ENCODE measurements at regions not wholly inside any gene's neighbourhood (a gene's known extent, or its start where the extent isn't known, plus 50 kb on each side); places are given as distances from the start of the nearest gene placed in this dataset.
A peak's percentile ranks its signal among the peaks of the same experiment; 100 is the strongest.

DNA sequence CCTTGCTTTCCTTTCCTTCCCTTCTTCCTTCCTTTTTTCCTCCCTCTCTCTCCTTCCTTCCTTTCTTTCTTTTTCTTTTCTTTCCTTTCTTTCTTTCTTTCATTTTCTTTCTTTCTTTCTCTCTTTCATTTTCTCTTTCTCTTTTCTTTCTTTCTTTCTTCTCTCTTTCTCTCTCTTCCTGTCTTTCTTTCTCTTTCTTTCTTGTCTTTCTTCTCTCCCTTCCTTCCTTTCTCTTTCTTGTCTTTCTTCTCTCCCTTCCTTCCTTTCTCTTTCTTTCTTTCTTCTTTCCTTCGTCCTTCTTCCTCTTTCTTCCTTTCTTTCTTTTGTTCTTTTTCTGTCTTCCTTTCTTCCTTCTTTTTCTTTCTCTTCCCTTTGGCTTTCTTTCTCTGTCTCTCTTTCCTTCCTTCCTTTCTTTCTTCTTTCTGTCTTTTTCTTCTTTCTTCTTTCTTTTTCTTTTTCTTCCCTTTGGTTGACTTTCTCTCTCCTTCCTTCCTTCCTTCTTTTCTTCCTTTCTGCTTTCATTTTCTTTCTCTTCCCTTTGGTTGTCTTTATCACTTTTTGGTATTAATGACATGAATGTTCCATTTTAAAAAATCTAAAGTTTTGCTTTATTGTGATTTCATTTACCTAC, 496.4 kb upstream of the CBLB start:
- no peak for DNase-seq

DNA sequence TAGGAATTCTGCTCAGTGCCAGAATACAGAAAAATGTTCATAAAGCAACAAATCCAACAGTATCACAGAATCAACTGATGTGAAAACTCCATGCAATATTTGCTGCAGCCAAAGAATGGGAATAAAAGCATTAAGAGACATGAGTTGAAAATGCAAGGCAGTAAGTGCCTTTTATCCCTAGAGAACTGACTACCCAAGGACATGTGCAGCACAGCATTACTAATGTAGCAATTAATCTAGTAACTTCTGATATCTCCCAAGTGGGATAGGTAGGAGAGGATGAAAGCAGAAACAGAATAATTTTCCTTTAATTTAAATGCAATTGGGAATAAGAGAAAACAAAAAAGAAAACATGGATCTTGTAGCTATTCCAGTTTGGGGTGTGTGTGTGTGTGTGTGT, 497.5 kb upstream of the CBLB start:
- no peak for DNase-seq

DNA sequence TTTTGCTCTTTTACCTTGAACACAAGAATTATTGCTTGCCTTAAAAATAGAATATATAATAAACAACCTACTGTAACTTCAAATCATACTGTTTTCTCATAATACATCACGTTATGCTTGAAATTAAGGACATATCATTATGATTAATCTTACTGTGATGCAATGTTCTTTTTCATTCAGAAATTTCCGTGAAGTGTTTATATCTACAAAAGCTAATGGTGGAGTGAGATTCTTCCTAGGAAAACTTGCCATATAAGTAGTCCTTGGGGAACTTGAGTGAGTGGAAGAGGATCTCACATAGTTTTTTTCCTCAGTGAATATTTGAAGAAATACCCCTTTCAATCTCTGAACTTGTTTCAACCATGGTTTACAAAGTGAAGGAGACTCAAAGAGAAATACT, 498.7 kb upstream of the CBLB start:
- no peak for DNase-seq

DNA sequence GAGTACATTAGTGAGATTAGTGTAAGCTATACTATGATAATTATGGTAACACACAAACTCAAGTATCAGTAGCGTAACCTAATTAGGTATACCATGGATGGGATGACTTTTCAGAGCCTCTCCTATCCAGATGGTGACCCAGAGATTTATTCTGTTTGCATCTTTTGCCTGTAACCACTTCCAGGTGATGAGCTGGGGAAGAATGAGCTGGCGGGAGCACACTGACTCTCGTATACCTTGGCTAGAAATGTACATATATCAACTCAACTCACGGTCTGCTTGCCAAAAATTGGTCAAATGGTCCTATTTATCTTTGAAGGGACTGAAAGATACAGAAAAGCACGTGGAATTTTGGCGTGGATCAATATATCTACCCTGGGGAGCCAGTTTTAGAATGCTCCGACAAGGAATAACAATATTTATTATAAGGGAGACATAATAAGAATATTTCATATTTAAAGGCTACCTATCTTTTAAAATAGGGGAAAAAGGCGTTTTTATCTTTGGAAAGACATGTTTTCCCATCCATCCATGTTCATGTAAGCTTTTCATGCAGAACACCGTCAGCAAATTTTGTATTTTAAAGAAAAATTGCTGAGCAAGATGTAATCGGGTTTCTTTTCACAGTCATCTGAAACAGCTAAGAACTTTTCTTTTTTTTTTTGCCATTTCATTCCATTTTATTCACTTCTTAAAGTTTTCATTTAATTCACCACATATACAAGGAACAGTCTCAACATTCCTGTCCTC, 502.6 kb upstream of the CBLB start:
- peak; percentile 23 for DNase-seq

DNA sequence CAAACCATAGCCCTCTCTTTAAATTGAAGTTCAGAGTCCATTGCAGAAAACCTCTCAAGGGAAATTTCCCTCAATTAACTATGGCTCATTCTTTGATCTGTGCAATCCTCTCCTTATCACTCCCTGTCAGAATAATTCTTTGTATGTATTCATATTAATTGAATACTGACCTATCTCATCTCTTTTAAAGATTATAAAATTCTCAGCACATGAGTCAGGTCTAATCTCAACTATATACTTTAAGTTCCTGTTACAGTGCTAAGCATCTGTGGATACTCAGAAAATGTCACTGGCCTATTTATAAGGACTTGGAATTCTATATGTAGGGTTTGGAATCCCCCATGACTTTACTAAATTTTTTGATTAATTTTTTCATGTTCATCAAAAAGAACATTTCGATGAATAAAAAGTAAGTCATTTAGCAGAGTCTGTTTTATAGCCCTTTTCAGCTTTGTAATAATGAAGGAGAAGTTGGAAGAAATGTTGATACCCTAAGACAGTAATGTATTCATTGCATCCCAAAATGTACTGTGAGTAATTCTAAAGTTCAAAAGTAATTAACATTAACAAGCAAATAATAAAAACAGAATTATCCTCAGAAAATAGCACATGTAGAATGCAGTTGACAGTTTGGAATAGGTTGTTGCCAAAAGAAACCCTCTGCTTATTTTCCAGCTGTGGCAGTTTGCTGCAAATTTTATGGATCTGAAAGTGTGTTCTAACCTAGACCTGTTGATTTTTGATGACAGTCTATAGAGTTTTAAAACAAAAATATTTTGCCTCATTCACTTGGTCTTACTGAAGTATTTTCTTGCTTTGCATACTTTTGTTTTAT, 503.4 kb upstream of the CBLB start:
- no peak for DNase-seq

DNA sequence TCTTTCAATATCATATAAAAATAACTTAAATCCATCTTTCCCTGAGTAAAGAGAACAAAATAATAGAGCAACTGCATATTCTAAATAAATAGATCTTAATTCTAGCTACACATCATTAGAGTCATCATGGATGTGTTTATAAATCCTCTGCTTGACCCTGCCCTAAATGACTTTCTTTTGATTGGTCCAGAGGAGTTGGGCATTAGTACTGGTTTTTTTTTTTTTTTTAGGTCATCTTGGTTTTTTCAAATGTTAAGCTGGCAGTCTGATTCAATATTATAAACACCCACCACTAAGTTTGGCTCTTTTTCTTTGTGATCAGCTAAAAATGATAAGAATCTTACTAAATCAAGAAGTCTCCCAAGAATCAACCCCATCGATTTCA, 504.0 kb upstream of the CBLB start:
- no peak for DNase-seq

DNA sequence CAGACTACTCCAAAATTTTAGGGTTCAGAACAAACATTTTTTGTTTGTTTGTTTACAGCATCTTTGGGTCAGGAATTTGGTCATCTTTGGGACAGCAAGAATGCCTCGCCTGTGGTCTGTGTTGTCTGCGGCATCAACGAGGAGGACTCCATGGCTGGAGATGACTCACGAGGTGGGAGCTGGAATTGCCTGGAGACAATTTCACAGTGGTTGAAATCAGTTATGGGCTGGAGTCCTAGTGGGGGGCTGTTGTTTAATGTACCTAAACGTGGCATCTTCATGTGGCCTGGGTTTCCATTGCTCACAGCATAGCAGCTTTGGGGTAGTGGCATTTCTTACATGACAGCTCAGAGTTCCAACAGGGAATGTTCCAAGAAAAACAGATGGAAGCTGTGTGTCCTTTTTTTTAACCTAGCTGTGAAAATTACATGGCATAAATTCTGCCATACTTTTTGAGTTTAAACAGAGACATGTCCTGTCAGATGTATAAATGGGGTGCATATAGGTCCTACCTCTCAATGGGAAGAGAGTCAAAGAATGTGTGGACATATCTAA, 507.3 kb upstream of the CBLB start:
- no peak for DNase-seq

DNA sequence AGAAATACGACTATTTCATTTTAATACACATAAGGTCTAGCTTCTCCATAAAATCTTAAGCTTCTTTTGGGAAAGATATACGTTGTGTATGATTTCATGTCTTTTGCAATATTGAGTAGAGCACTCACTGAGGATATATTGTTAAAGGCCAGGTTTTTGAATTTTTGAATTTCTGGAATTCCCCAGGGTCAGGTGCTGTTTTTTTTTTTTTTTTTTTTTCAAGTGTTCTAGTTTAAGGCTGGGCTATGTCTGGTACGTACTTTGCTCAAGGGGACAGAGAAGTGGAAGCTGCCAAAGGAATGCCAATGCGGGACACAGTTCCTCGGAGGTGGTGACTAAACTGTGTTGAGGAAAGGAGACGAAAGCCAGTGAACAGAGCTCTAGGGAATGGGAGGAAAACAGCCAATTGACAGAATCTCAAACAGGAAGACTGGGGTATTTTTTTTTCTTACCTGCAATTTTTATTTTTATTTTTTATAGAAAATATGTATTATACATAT, 510.5 kb upstream of the CBLB start:
- peak; percentile 5 for DNase-seq

DNA sequence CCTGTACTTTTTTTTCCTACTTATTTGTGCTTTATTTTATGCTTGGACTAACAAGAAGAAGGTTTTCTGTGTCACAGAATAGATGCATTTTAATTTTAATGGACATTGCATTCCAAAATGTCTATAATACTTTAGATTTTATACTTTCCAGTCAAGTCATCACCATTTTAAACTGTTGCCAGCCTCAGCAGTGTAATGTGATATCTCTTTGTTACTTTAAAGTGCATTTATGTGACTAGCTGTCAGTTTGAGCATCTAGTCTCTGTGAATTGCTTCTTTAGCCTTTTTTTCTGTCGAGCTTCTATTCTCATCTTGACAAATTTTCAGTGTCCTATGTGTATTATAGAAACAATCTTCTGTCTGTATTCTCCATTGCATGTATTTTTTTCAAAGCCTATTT, 511.4 kb upstream of the CBLB start:
- peak; percentile 37 for DNase-seq

DNA sequence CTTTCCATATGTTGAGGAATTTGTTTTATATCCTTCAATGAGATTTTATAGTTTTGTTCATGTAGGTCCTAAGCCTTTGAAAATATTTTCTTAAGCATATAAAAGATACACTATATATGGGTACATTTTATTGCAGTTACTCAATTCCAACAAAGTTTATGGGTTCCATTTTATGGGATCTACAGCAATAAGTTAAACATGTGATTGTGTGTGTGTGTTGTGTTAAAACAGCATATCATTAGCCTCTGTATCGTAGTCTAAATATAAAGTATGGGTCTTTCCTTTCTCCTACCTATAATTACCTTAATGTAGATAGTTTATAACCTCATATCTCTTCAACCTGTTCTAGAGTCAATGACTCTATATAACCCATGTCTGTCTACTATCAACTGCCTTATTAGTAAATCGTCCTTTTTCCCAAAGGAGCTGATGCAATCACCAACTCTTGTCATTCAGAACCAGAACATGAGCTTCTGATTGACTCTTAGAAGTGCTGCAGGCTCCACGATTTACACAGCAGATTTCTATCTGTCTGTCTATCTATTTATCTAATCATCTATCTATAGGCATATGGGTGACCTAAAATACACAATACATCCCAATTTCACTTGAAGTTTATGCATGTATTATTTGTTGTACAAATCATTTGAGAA, 512.6 kb upstream of the CBLB start:
- DNase-seq = peak; percentile 78

DNA sequence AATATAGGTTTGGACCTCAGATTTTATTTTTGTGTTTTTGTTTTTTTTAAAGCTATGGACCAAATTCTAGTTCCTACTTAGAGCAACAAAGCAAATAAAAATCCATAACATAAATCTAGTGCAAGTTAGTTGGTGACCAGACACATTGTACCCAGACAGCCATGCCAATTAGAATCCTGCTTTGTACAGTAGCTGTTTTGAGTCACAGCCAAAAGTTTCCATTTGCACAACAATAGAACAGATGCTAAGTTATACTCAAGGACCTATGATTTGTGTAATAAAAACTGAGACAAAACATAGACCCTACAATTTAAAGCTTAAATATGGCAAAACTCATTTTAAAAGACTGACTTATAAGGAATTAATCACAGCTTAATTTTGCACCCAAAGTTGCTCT, 513.1 kb upstream of the CBLB start:
- peak; percentile 90 for DNase-seq

DNA sequence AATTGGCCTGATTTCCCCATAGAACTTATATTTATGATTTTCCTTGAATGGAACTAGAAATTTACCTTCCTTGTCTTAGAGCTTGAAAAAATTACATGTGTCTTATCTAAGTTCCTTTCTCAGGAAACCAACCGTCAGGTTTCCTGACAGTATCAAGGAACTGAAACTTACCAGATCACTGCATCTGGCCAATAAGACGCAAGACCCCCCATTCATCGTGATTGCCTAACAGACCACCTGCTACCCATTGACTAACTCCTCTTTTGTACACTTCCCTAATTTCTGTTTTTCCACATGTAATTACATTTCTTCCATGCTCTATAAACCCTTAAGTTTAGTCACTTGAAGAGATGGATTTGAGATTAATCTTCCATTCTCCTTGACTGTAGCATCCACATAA, 517.2 kb upstream of the CBLB start:
- DNase-seq = peak; percentile 22

DNA sequence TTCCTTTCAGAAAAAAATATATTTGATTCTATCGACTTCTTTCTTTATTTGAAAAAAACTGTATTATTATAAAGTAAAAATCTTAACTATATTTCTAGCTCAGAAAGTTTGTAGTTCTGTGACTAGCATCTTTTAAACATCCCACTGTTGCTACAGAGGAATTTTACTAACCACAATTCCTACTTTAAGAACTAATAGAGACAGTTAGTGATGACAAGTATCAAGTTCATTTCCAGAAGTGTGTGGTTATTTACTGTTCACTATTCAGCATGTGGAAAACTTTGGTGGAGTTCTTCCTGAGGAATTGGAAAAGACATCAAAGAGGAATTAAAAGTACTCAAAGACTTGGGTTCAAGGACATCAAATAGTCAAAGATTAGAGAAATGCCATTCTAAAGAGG, 524.1 kb upstream of the CBLB start:
- no peak for DNase-seq

DNA sequence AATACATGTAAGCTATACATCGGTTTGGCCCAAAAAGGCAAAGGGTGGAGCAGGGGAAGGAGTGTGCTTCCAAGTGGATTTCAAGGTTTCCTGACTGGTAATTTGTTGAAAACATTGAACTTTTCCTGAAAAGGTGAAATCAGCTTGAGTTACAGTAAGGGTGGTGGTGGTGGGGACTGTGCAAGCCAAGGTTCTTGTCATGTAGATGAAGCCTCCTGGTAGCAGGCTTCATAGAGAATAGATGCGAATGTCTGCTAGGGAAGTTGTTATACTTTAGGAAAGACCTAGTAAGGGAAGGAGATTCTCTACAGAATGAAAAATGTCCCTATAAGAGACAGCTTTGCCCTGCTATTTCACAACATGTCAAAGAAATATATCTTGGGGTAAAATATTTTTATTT, 528.2 kb upstream of the CBLB start:
- DNase-seq = no peak

DNA sequence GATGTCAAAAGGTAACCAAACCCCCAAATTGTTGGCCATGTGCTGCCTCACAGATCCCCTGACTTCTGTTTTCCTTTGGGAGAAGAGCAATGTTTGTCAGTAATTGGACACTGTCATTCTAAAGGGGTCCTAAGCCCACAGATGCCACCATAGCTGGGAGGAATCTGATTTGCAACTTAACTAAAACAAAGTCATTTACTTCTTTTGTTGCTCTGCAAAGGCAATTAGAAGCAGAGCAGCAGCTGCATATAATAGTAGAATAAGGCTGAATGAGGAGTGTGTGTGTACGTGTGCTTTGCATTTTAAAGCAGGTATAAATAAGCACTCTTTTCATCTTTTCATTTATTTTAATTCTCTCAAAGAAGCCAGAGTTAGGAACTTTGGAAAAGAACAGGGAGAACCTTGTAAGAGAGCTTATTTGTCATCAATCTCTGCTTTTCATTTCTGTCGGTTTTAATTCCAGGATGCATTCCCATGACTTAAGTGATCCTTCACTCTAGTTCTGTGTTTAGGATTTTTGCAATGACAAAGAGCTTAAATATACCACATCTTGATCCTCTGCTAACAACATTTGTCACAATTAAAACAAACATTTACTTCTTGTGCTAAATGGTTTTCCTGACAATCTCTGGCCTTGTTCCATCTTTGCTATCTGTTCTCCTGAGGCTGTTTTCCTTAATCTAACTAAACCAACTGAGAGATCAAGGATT, 530.2 kb upstream of the CBLB start:
- peak; percentile 53 for DNase-seq

DNA sequence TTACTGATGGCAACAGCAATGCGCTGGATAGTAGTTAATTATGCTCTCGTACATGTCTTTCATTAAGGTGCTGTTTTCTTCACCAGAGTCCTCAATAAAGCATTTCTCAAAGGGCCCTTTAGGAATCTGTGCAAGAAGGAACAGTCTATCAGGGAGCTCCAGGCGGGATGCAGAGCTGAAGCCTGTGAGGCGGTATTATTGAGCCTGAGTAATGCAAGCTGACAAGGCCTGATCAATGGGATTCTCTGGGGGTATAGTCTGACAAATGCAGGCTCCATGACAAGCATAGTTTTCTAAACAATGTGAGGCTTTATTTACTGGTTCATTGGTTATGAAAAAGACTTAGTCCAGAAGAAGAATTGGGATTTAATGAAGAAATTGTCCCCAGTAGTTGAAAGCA, 530.9 kb upstream of the CBLB start:
- peak; percentile 19 for DNase-seq

DNA sequence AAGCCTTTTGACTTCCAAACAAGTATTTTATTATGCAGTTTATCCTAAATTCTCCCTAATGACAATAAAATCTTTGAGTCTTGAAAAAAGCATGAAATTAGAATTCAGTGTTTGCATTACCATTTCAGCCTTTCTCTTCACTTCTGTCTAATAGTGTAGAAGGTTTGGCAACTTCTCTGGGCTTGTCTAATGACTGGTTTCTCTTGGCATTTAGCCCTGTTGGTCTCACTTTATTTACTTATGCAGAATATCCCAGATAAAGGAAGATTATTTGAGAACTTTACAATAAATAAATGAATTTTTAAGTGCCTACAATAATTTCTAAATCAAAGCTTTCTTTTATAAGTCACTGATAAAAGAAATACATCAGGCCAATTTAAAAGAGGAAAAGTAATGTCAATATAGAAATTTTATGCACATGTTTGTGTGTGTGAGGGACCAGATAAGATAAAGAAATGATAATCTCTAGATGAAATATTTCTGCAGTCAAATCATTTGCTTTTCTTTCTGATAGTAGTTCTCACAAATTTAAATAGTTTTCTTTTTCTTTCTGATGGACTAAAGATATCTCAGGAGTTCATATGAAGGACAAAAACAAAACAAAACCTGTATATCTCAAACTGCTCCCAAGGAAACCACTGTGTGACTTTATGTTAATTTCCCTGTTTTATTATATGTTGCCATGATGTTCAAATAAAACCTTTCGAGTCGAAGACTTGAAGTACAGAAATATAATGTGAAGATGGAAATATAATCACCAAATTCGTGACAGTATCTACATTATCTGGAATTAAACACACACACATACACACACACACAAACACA, 533.1 kb upstream of the CBLB start:
- DNase-seq = peak; percentile 60

DNA sequence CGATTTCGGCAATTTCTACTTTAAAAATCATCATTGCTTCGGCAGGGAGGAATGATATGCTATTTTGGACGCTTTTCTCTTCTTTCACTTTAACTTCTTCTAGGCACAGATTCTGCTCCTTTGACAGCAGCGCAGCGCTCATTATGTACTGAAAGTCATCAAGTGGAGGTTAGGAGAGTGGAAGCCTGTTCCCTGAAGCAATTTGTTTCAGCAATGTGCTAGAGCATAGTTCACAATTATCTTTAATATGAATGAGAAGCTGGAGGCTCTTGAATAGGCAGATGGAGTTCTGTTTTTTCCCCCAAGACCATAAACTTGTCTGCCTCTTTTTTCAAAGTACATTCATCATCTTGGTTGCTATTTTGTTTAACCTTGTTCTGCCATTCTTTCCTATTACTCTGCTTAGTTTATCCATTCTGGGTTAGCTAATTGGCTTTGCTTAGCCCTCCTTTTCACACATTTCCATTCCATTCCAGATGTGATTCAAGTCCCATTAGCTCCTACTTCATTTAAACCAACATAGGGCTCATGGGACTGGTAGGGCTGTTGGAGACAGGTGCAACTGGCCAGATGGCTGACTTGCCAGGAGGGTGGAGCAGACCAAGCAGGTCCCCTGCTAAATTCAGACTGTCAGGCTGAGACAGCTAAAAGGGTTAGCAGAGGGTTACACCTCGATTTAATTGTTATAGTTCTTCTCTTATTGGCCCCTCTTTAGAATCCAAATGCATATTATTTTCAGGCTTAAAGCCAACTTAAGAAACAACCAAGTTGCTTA, 534.7 kb upstream of the CBLB start:
- DNase-seq = peak; percentile 92

DNA sequence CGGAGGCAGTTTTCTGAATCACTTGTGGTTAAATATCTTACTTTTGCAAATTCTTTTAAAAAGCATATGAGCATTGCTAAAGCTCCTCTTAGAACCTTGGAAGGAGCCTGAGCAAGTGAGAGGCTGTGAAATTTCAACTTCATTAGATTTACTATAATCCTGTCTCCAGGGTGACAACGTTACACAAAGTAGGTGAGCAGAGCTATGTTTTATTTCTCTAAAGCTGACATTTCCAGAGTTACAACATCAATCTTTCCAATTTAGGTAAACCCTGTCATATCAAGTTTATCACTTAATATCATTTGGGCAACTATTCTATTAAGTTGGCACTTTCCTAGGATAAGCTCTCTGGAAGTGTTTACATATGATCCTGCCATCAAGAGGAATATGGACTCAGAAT, 544.9 kb upstream of the CBLB start:
- no peak for DNase-seq

DNA sequence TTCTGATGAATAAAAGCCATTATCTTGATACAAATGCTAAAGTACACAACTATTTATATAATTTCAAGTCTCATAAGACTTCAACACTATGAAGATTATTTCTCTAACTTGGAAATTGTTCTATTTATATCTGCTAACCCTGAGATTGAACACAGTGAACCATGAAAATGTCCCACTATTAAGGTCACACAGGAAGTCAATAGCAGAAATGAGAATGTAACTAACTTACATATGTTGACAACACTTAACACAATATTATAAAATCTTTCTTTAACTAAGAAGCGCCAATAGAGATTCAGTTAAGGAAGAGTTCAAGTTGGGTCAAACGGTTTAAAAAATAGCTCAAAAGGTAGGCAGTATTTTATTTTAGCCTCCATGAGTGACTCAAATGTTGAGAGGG, 551.8 kb upstream of the CBLB start:
- no peak for DNase-seq

DNA sequence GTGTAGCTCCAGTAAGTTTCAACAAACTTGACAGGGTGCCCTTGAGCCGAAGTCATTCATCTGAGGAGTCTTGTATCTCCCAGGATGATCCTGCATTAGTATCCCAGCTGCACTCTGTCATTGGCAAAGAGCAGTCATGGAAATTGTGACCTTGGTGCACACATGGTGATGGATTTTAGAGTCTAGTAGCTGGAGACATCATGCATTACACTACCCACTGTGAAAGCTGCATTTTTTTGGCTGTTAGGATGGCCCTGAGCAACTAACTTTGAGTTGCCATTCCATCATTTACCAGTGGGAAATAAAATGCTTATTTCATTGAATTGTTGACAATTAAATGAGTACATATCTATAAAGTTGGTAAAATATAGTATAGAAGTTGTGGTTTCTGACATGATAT, 552.6 kb upstream of the CBLB start:
- no peak for DNase-seq

Data from NCI-H69 (cell line).